ENCODE measurements at regions not wholly inside any gene's neighbourhood (a gene's known extent, or its start where the extent isn't known, plus 50 kb on each side); places are given as distances from the start of the nearest gene placed in this dataset.

- TF ChIP-seq YY1 (IDR thresholded peaks at IDR 0.05; ENCODE audit: extremely low read depth, insufficient replicate concordance, low read depth, low read length) (no peak), ZNF274 (IDR thresholded peaks at IDR 0.05; ENCODE audit: low read depth, low read length) (no peak), SRF (IDR thresholded peaks at IDR 0.05; ENCODE audit: low read depth) (no peak), TCF7L2 (IDR thresholded peaks at IDR 0.05; ENCODE audit: borderline replicate concordance, extremely low read depth, insufficient read depth, insufficient read length) (no peak), REST (IDR thresholded peaks at IDR 0.05; ENCODE audit: low read depth) (no peak), FOSL1 (IDR thresholded peaks at IDR 0.05; ENCODE audit: low read depth) (no peak), SP1 (IDR thresholded peaks at IDR 0.05; ENCODE audit: low read depth) (no peak), ELF1 (IDR thresholded peaks at IDR 0.05; ENCODE audit: borderline replicate concordance, low read depth) (no peak), EZH2phosphoT487 (IDR thresholded peaks at IDR 0.05; ENCODE audit: borderline replicate concordance) (no peak), POLR2A (IDR thresholded peaks at IDR 0.05; ENCODE audit: borderline replicate concordance, extremely low read depth, insufficient read depth, insufficient read length) (no peak)
- H3K4me1 ChIP-seq (ENCODE audit: control insufficient read depth in 1 of 2, insufficient read depth in 2 of 2, low read length in 2 of 2) = no peaks in the 10 kb centered on the region
- no peaks in the 10 kb centered on the region for H3K9me3 ChIP-seq (ENCODE audit: control insufficient read depth in 1 of 2, insufficient read depth in 1 of 2, low read depth in 1 of 2, low read length in 2 of 2)
- no peaks in the 10 kb centered on the region for H3K9me2 ChIP-seq (ENCODE audit: insufficient read depth)
- no peaks in the 10 kb centered on the region for H3K79me2 ChIP-seq (ENCODE audit: insufficient read depth, low read length)
- H3K36me3 ChIP-seq (ENCODE audit: control insufficient read depth in 1 of 2, insufficient read depth in 2 of 2, low read length in 2 of 2) = no peaks in the 10 kb centered on the region
- no peak overlapping the region for H3K4me2 ChIP-seq (ENCODE audit: low read length)
- no peak overlapping the region for H3K4me3 ChIP-seq (replicated peaks in 1 of 2; ENCODE audit: low read depth in 1 of 2, low read length in 2 of 2)
- H3K27ac ChIP-seq (ENCODE audit: low read depth, low read length) = no peak overlapping the region
- ChIA-PET CTCF (no interaction called here), RAD21 (ENCODE audit: low non-redundant PET in 1 of 2, low total read pairs in 2 of 2, uncharacterized antibody in 2 of 2, unreplicated experiment in 2 of 2) (no interaction called here), POLR2A (no interaction called here)
- peaks cover 26% of the 10 kb centered on the region; the same call in 1 of the 2 replicates for H3K27me3 ChIP-seq (ENCODE audit: insufficient read depth, low read length)
- H4K20me1 ChIP-seq (ENCODE audit: insufficient read depth) = no peaks in the 10 kb centered on the region
- DNase-seq (ENCODE audit: low read depth, low spot score) = no peak
- no peak for ATAC-seq
- intact Hi-C loops (cut with micrococcal nuclease) = no loop called here
- BruUV-seq (replicated peaks) = no TSS peak
- H3K9ac ChIP-seq (ENCODE audit: low read length) = no peak overlapping the region
- no peak overlapping the region for H2AFZ ChIP-seq (ENCODE audit: low read depth, low read length, poor library complexity, severe bottlenecking)
Measured at GRCh38 chr1:90176530-90176929, 181.6 kb downstream of the ZNF326 start.
